ENCODE measurements at regions not wholly inside any gene's neighbourhood (a gene's known extent, or its start where the extent isn't known, plus 50 kb on each side); places are given as distances from the start of the nearest gene placed in this dataset.

GRCh38 chrX:4881277-4881676 is 1167.8 kb upstream of the PRKX start:
- no peaks in the 10 kb centered on the region for H3K36me3 ChIP-seq (ENCODE audit: insufficient read depth, low read length)
- no peak overlapping the region for H3K4me3 ChIP-seq (ENCODE audit: low read depth in 1 of 2, low read length in 2 of 2)
- H3K27me3 ChIP-seq (ENCODE audit: control insufficient read depth in 1 of 2, insufficient read depth in 2 of 2, low read length in 2 of 2) = no peaks in the 10 kb centered on the region
- H3K27ac ChIP-seq (ENCODE audit: low read depth, low read length) = no peak overlapping the region
- no peaks in the 10 kb centered on the region for H3K4me1 ChIP-seq (ENCODE audit: insufficient read depth, low read length)
- no peak overlapping the region for H3K9ac ChIP-seq (ENCODE audit: low read length)
- no peaks in the 10 kb centered on the region for H3K9me3 ChIP-seq (ENCODE audit: low read length)

GRCh38 chrX:4878640-4879039 is 1165.2 kb upstream of the PRKX start:
- Histone ChIP-seq H3K4me1 (ENCODE audit: insufficient read depth, low read length) (no peaks in the 10 kb centered on the region), H3K9me3 (ENCODE audit: low read length) (no peaks in the 10 kb centered on the region), H3K4me3 (ENCODE audit: low read depth in 1 of 2, low read length in 2 of 2) (no peak overlapping the region), H3K27me3 (ENCODE audit: control insufficient read depth in 1 of 2, insufficient read depth in 2 of 2, low read length in 2 of 2) (no peaks in the 10 kb centered on the region), H3K36me3 (ENCODE audit: insufficient read depth, low read length) (no peaks in the 10 kb centered on the region), H3K27ac (ENCODE audit: low read depth, low read length) (no peak overlapping the region), H3K9ac (ENCODE audit: low read length) (no peak overlapping the region)

GRCh38 chrX:4876268-4876667 is 1162.8 kb upstream of the PRKX start:
- Histone ChIP-seq H3K36me3 (ENCODE audit: insufficient read depth, low read length) (no peaks in the 10 kb centered on the region), H3K9ac (ENCODE audit: low read length) (no peak overlapping the region)

GRCh38 chrX:4851534-4851933 is 1138.1 kb upstream of the PRKX start:
- no peak overlapping the region for H3K27ac ChIP-seq (ENCODE audit: low read depth, low read length)
- no peaks in the 10 kb centered on the region for H3K36me3 ChIP-seq (ENCODE audit: insufficient read depth, low read length)
- no peaks in the 10 kb centered on the region for H3K9me3 ChIP-seq (ENCODE audit: low read length)
- no peak overlapping the region for H3K4me3 ChIP-seq (ENCODE audit: low read depth in 1 of 2, low read length in 2 of 2)
- no peak overlapping the region for H3K9ac ChIP-seq (ENCODE audit: low read length)
- H3K4me1 ChIP-seq (ENCODE audit: insufficient read depth, low read length) = no peaks in the 10 kb centered on the region
- no peaks in the 10 kb centered on the region for H3K27me3 ChIP-seq (ENCODE audit: control insufficient read depth in 1 of 2, insufficient read depth in 2 of 2, low read length in 2 of 2)

More at GRCh38 chrX:4876268-4876667, 1162.8 kb upstream of the PRKX start:
- no peaks in the 10 kb centered on the region for H3K27me3 ChIP-seq (ENCODE audit: control insufficient read depth in 1 of 2, insufficient read depth in 2 of 2, low read length in 2 of 2)
- no peaks in the 10 kb centered on the region for H3K9me3 ChIP-seq (ENCODE audit: low read length)
- H3K27ac ChIP-seq (ENCODE audit: low read depth, low read length) = no peak overlapping the region
- no peaks in the 10 kb centered on the region for H3K4me1 ChIP-seq (ENCODE audit: insufficient read depth, low read length)
- H3K4me3 ChIP-seq (ENCODE audit: low read depth in 1 of 2, low read length in 2 of 2) = no peak overlapping the region

GRCh38 chrX:4850312-4850711 is 1136.9 kb upstream of the PRKX start:
- Histone ChIP-seq H3K9me3 (ENCODE audit: low read length) (no peaks in the 10 kb centered on the region), H3K4me3 (ENCODE audit: low read depth in 1 of 2, low read length in 2 of 2) (no peak overlapping the region), H3K9ac (ENCODE audit: low read length) (no peak overlapping the region), H3K27ac (ENCODE audit: low read depth, low read length) (no peak overlapping the region), H3K36me3 (ENCODE audit: insufficient read depth, low read length) (no peaks in the 10 kb centered on the region), H3K27me3 (ENCODE audit: control insufficient read depth in 1 of 2, insufficient read depth in 2 of 2, low read length in 2 of 2) (no peaks in the 10 kb centered on the region), H3K4me1 (ENCODE audit: insufficient read depth, low read length) (no peaks in the 10 kb centered on the region)

- Histone ChIP-seq H3K4me1 (ENCODE audit: insufficient read depth, low read length) (no peaks in the 10 kb centered on the region), H3K36me3 (ENCODE audit: insufficient read depth, low read length) (no peaks in the 10 kb centered on the region), H3K27ac (ENCODE audit: low read depth, low read length) (no peak overlapping the region), H3K4me3 (ENCODE audit: low read depth in 1 of 2, low read length in 2 of 2) (no peak overlapping the region), H3K27me3 (ENCODE audit: control insufficient read depth in 1 of 2, insufficient read depth in 2 of 2, low read length in 2 of 2) (no peaks in the 10 kb centered on the region), H3K9me3 (ENCODE audit: low read length) (no peaks in the 10 kb centered on the region), H3K9ac (ENCODE audit: low read length) (no peak overlapping the region)
Measured at GRCh38 chrX:4844376-4844775, 1130.9 kb upstream of the PRKX start.

- Histone ChIP-seq H3K27ac (ENCODE audit: low read depth, low read length) (no peak overlapping the region), H3K4me3 (ENCODE audit: low read depth in 1 of 2, low read length in 2 of 2) (no peak overlapping the region), H3K27me3 (ENCODE audit: control insufficient read depth in 1 of 2, insufficient read depth in 2 of 2, low read length in 2 of 2) (no peaks in the 10 kb centered on the region)
Measured at GRCh38 chrX:4841216-4841745, 1127.8 kb upstream of the PRKX start.

GRCh38 chrX:4831574-4831973 is 1118.1 kb upstream of the PRKX start:
- no peak overlapping the region for H3K4me3 ChIP-seq (ENCODE audit: low read depth in 1 of 2, low read length in 2 of 2)
- H3K9ac ChIP-seq (ENCODE audit: low read length) = no peak overlapping the region
- H3K27ac ChIP-seq (ENCODE audit: low read depth, low read length) = no peak overlapping the region
- H3K4me1 ChIP-seq (ENCODE audit: insufficient read depth, low read length) = no peaks in the 10 kb centered on the region
- no peaks in the 10 kb centered on the region for H3K9me3 ChIP-seq (ENCODE audit: low read length)
- no peaks in the 10 kb centered on the region for H3K27me3 ChIP-seq (ENCODE audit: control insufficient read depth in 1 of 2, insufficient read depth in 2 of 2, low read length in 2 of 2)
- no peaks in the 10 kb centered on the region for H3K36me3 ChIP-seq (ENCODE audit: insufficient read depth, low read length)

More at GRCh38 chrX:4841216-4841745, 1127.8 kb upstream of the PRKX start:
- Histone ChIP-seq H3K36me3 (ENCODE audit: insufficient read depth, low read length) (no peaks in the 10 kb centered on the region), H3K9ac (ENCODE audit: low read length) (no peak overlapping the region), H3K9me3 (ENCODE audit: low read length) (no peaks in the 10 kb centered on the region), H3K4me1 (ENCODE audit: insufficient read depth, low read length) (no peaks in the 10 kb centered on the region)

GRCh38 chrX:4830880-4831557 is 1117.6 kb upstream of the PRKX start:
- H3K27me3 ChIP-seq (ENCODE audit: control insufficient read depth in 1 of 2, insufficient read depth in 2 of 2, low read length in 2 of 2) = no peaks in the 10 kb centered on the region
- H3K4me3 ChIP-seq (ENCODE audit: low read depth in 1 of 2, low read length in 2 of 2) = no peak overlapping the region
- H3K9me3 ChIP-seq (ENCODE audit: low read length) = no peaks in the 10 kb centered on the region
- no peak overlapping the region for H3K27ac ChIP-seq (ENCODE audit: low read depth, low read length)
- no peak overlapping the region for H3K9ac ChIP-seq (ENCODE audit: low read length)
- H3K4me1 ChIP-seq (ENCODE audit: insufficient read depth, low read length) = no peaks in the 10 kb centered on the region
- H3K36me3 ChIP-seq (ENCODE audit: insufficient read depth, low read length) = no peaks in the 10 kb centered on the region

- H3K4me3 ChIP-seq (ENCODE audit: low read depth in 1 of 2, low read length in 2 of 2) = no peak overlapping the region
- H3K27me3 ChIP-seq (ENCODE audit: control insufficient read depth in 1 of 2, insufficient read depth in 2 of 2, low read length in 2 of 2) = no peaks in the 10 kb centered on the region
- H3K27ac ChIP-seq (ENCODE audit: low read depth, low read length) = no peak overlapping the region
Measured at GRCh38 chrX:4825550-4825949, 1112.1 kb upstream of the PRKX start.

GRCh38 chrX:4809571-4809970 is 1096.1 kb upstream of the PRKX start:
- no peak overlapping the region for H3K4me3 ChIP-seq (ENCODE audit: low read depth in 1 of 2, low read length in 2 of 2)
- H3K9ac ChIP-seq (ENCODE audit: low read length) = no peak overlapping the region
- no peaks in the 10 kb centered on the region for H3K27me3 ChIP-seq (ENCODE audit: control insufficient read depth in 1 of 2, insufficient read depth in 2 of 2, low read length in 2 of 2)
- H3K27ac ChIP-seq (ENCODE audit: low read depth, low read length) = no peak overlapping the region
- H3K9me3 ChIP-seq (ENCODE audit: low read length) = no peaks in the 10 kb centered on the region
- no peaks in the 10 kb centered on the region for H3K36me3 ChIP-seq (ENCODE audit: insufficient read depth, low read length)
- no peaks in the 10 kb centered on the region for H3K4me1 ChIP-seq (ENCODE audit: insufficient read depth, low read length)

More at GRCh38 chrX:4825550-4825949, 1112.1 kb upstream of the PRKX start:
- no peak overlapping the region for H3K9ac ChIP-seq (ENCODE audit: low read length)
- no peaks in the 10 kb centered on the region for H3K4me1 ChIP-seq (ENCODE audit: insufficient read depth, low read length)
- H3K9me3 ChIP-seq (ENCODE audit: low read length) = no peaks in the 10 kb centered on the region
- no peaks in the 10 kb centered on the region for H3K36me3 ChIP-seq (ENCODE audit: insufficient read depth, low read length)

GRCh38 chrX:4805502-4805901 is 1092.1 kb upstream of the PRKX start:
- no peaks in the 10 kb centered on the region for H3K9me3 ChIP-seq (ENCODE audit: low read length)
- no peak overlapping the region for H3K4me3 ChIP-seq (ENCODE audit: low read depth in 1 of 2, low read length in 2 of 2)
- H3K9ac ChIP-seq (ENCODE audit: low read length) = no peak overlapping the region
- H3K4me1 ChIP-seq (ENCODE audit: insufficient read depth, low read length) = no peaks in the 10 kb centered on the region
- no peaks in the 10 kb centered on the region for H3K27me3 ChIP-seq (ENCODE audit: control insufficient read depth in 1 of 2, insufficient read depth in 2 of 2, low read length in 2 of 2)
- H3K27ac ChIP-seq (ENCODE audit: low read depth, low read length) = no peak overlapping the region
- H3K36me3 ChIP-seq (ENCODE audit: insufficient read depth, low read length) = no peaks in the 10 kb centered on the region
